Uterus (tissue), 3 donors: ENCODE measurements at regions not wholly inside any gene's neighbourhood (a gene's known extent, or its start where the extent isn't known, plus 50 kb on each side); places are given as distances from the start of the nearest gene placed in this dataset. TPM values are rescaled to one million over a fixed set of nuclear protein-coding genes. Genes with fewer than 3 reads are reported as not detected.

Source experiments
- DNase-seq, 2 donors: peaks; one replicate each; pipeline ENCODE4 v3.0.0-alpha.2; 2019 to 2020
- H3K27ac ChIP-seq, 2 donors: fragments of 200-600 bp; sonication (generic); 1 replicate in 1 of 2; 2 replicates in 1 of 2; pipeline ENCODE4 v1.5.1; 2016 to 2018
- H3K27me3 ChIP-seq, 2 donors: fragments of 200-600 bp; sonication (generic); one replicate each; pipeline ENCODE4 v1.5.1; 2018 to 2019; ENCODE audit warnings: control low read depth in 1 of 2
- H3K36me3 ChIP-seq, 2 donors: fragments of 200-600 bp; sonication (generic); one replicate each; pipeline ENCODE4 v1.5.1; 2019; ENCODE audit warnings: control low read depth in 1 of 2
- H3K4me1 ChIP-seq, 2 donors: fragments of 200-600 bp; sonication (generic); one replicate each; pipeline ENCODE4 v1.5.1; 2018 to 2019; ENCODE audit warnings: control low read depth in 1 of 2
- H3K4me3 ChIP-seq, 2 donors: fragments of 200-600 bp; sonication (generic); 1 replicate in 1 of 2; 2 replicates in 1 of 2; pipeline ENCODE4 v1.5.1; 2018 to 2019; ENCODE audit warnings: mild to moderate bottlenecking in 1 of 2
- H3K9me3 ChIP-seq, 2 donors: fragments of 200-600 bp; sonication (generic); one replicate each; pipeline ENCODE4 v1.5.1; 2019; ENCODE audit warnings: control low read depth in 1 of 2
- POLR2A ChIP-seq, 2 donors: fragments of 450-650 bp; IDR thresholded peaks; one replicate each; pipeline ENCODE4 v1.6.1; 2016; ENCODE audit warnings: antibody characterized with exemption in 2 of 2, mild to moderate bottlenecking in 1 of 2, moderate library complexity in 1 of 2
- intact Hi-C: fragments of 100-400 bp; cut with DNase I; formaldehyde crosslinking; loops from one replicate; pipeline ENCODE4 v1.15.1; 2023; ENCODE audit warnings: low total_unique reads
- small RNA-seq: library from RNA; depleted of rRNA; stranded (forward); fragments of <200 nt; gene quantifications from one replicate; pipeline ENCODE3, GENCODE V24; 2016
- TF ChIP-seq, protein P1 (sequence below), 4 experiments: fragments of 200-600 bp in 2 of 4; fragments of 450-650 bp in 2 of 4; sonication (generic) in 2 of 4; IDR thresholded peaks; one replicate each; pipeline ENCODE4 v1.5.1; 2016 to 2019; ENCODE audit warnings: antibody characterized with exemption in 4 of 4, mild to moderate bottlenecking in 2 of 4, moderate library complexity in 1 of 4
- donor health status: DM: yes; HTN: yes; CAD: no.

DNA sequence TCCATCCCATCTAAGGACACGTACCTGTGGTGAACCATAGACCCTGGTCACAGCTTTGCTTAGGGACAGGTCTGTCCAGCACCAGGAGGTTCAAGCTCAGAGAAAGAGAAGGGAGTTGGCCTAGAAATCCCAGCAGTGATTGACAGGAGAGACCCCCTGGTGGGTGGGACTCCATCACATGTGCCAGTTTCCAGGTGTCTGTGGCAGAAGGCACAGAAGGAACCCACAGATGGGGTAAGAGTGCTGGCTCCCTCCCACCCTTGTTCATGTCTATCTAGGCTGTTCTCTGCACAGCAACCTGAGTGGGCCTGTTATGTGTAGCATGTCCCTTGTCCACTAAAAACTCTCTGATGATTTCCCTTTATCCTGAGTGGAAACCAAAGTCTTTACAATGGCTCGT is 54.0 kb upstream of the GRB10 start:
- no peak overlapping the region for H3K27ac ChIP-seq
- DNase-seq, result no peak
- no peaks in the 10 kb centered on the region for H3K4me1 ChIP-seq
- no peaks in the 10 kb centered on the region for H3K9me3 ChIP-seq
- no peak overlapping the region for H3K4me3 ChIP-seq
- no peaks in the 10 kb centered on the region for H3K36me3 ChIP-seq
- intact Hi-C loops, result no loop called here
- no peaks in the 10 kb centered on the region for H3K27me3 ChIP-seq
- TF ChIP-seq POLR2A (IDR thresholded peaks at IDR 0.05), result no peak
- TF ChIP-seq, protein P1, sequence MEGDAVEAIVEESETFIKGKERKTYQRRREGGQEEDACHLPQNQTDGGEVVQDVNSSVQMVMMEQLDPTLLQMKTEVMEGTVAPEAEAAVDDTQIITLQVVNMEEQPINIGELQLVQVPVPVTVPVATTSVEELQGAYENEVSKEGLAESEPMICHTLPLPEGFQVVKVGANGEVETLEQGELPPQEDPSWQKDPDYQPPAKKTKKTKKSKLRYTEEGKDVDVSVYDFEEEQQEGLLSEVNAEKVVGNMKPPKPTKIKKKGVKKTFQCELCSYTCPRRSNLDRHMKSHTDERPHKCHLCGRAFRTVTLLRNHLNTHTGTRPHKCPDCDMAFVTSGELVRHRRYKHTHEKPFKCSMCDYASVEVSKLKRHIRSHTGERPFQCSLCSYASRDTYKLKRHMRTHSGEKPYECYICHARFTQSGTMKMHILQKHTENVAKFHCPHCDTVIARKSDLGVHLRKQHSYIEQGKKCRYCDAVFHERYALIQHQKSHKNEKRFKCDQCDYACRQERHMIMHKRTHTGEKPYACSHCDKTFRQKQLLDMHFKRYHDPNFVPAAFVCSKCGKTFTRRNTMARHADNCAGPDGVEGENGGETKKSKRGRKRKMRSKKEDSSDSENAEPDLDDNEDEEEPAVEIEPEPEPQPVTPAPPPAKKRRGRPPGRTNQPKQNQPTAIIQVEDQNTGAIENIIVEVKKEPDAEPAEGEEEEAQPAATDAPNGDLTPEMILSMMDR (IDR thresholded peaks at IDR 0.05), result no peak

DNA sequence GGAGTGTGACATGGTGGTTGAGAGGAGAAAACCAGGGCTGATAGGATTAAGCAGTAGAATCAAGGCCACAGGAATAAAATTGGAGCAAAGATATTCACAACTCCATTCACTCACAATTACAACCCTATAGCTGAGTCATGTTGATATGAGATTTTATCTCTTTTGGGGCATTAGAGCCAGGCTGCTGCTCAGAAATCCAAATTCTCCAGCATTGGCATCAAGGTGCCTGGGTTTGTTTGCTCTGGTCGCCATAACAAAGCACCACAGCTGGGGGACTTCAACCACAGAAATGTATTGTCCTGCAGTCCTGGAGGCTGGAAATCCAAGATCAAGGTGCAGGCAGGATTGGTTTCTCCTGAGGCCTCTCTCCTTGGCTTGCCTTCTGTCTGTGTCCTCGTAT is 52.5 kb upstream of the GRB10 start:
- no peak for DNase-seq
- Histone ChIP-seq H3K9me3 (no peaks in the 10 kb centered on the region), H3K36me3 (no peaks in the 10 kb centered on the region), H3K4me1 (no peaks in the 10 kb centered on the region), H3K27me3 (no peaks in the 10 kb centered on the region), H3K27ac (no peak overlapping the region), H3K4me3 (no peak overlapping the region)
- intact Hi-C loops, result no loop called here
- TF ChIP-seq, protein P1 (IDR thresholded peaks at IDR 0.05), result no peak
- TF ChIP-seq POLR2A (IDR thresholded peaks at IDR 0.05), result no peak

DNA sequence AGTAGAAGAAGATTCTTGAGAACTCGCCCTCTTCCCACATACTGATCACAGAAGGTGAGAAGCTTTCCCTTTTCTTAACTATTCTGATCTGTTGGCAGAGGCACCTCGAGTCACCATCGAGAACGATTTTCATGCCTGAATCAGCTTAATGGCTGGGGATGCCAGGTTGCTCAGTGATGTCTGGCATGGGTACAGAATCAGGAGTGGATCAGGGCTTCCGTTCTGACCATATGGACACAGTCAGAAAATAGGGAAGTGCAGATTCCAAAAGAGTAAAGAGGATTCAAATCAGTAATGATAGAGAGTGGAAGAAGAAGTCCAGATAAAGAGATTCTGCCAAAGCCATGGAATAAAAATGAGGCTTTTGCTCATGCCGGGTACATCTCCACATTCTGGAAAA is 52.0 kb upstream of the GRB10 start:
- Histone ChIP-seq H3K36me3 (no peaks in the 10 kb centered on the region), H3K4me1 (no peaks in the 10 kb centered on the region), H3K27ac (no peak overlapping the region), H3K9me3 (no peaks in the 10 kb centered on the region), H3K27me3 (no peaks in the 10 kb centered on the region), H3K4me3 (no peak overlapping the region)
- intact Hi-C loops, result no loop called here
- TF ChIP-seq, protein P1 (IDR thresholded peaks at IDR 0.05), result no peak
- TF ChIP-seq POLR2A (IDR thresholded peaks at IDR 0.05), result no peak
- DNase-seq, result no peak

DNA sequence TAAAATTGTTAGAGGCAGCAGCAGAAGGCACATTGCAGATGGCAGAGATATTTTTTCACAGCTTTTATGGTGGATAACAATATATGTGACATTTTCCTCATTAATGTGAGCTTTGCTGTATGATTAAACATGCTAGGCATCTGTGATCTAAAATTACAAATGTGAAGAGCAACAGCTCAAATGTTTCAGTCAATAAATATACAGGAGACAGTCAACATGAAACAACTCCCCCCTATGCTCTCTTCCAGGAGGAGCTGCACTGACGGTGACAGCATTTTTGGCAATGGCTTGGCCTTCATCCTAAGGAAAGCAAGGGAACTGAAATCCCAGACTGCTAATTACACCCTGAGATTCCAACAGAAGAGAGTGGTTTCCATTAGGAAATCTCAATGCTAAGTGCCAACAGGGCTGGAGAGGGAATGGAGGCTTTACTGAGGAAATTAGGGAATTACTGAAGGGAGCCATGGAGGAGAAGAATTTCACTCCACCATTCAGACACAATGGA is 51.4 kb upstream of the GRB10 start:
- H3K27ac ChIP-seq, result no peak overlapping the region
- H3K4me3 ChIP-seq, result no peak overlapping the region
- TF ChIP-seq POLR2A (IDR thresholded peaks at IDR 0.05), result no peak
- TF ChIP-seq, protein P1 (IDR thresholded peaks at IDR 0.05), result no peak
- H3K36me3 ChIP-seq, result no peaks in the 10 kb centered on the region
- intact Hi-C loops, result no loop called here
- no peaks in the 10 kb centered on the region for H3K27me3 ChIP-seq
- H3K9me3 ChIP-seq, result no peaks in the 10 kb centered on the region
- no peak for DNase-seq
- no peaks in the 10 kb centered on the region for H3K4me1 ChIP-seq

DNA sequence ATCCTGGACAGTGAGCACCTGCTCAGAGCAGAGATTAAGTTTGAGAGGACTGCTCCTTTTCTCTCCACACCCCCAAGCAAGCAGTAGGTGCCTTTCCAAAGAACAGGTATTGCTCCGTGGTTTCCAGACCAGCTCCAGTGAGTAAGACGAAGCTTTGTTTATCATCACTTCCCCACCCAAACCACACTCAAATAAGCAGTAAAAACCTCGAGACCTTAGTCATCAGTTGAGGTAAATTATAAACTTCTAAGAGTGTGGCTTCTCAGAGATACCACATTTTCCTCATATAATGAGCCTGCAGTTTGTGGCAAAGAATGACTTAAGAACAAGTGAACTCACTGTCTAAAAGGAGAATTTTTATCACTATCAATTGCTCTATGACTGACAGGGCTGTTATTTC is 50.0 kb upstream of the GRB10 start:
- H3K27me3 ChIP-seq, result no peaks in the 10 kb centered on the region
- no peak overlapping the region for H3K27ac ChIP-seq
- no peak overlapping the region for H3K4me3 ChIP-seq
- DNase-seq, result no peak
- H3K36me3 ChIP-seq, result no peaks in the 10 kb centered on the region
- no peaks in the 10 kb centered on the region for H3K4me1 ChIP-seq
- intact Hi-C loops, result no loop called here
- TF ChIP-seq, protein P1 (IDR thresholded peaks at IDR 0.05), result no peak
- TF ChIP-seq POLR2A (IDR thresholded peaks at IDR 0.05), result no peak
- no peaks in the 10 kb centered on the region for H3K9me3 ChIP-seq

Small RNA genes lying in the stretch of these regions (small RNA-seq; reads per million reads assigned to genes)
- not detected for gene AC009296.1
- not detected for gene RF00394
